BJ (cell line): ENCODE measurements at regions not wholly inside any gene's neighbourhood (a gene's known extent, or its start where the extent isn't known, plus 50 kb on each side); places are given as distances from the start of the nearest gene placed in this dataset.
A peak's percentile ranks its signal among the peaks of the same experiment; 100 is the strongest.

Experiments used
- CTCF ChIA-PET: fragments of 350-600 bp; formaldehyde crosslinking; extraction: SDS; loops from one replicate; lab custom pipeline; 2021; ENCODE audit warnings: antibody characterized with exemption, inconsistent platforms; lab: Yijun Ruan, JAX
- POLR2A ChIA-PET: fragments of 300-600 bp; sonication (Branson Sonifier 250); formaldehyde crosslinking; extraction: SDS; loops from one replicate; lab custom pipeline; 2021; ENCODE audit warnings: antibody characterized with exemption; lab: Charles Lee
- DNase-seq: peaks from one replicate; pipeline ENCODE4 v3.0.0-alpha.2; 2011; ENCODE audit warnings: low read depth
- H3K27me3 ChIP-seq: 2 replicates; pipeline ENCODE4 v1.6.0; 2011; ENCODE audit warnings: low read length; ENCODE audit not compliant: control insufficient read depth, insufficient read depth
- H3K36me3 ChIP-seq: 2 replicates; pipeline ENCODE4 v1.5.1; 2011; ENCODE audit warnings: low read length; ENCODE audit not compliant: control insufficient read depth, insufficient read depth
- H3K4me3 ChIP-seq: 2 replicates; pipeline ENCODE4 v1.5.1; 2011; ENCODE audit warnings: low read depth, mild to moderate bottlenecking, control low read depth, low read length
- TF ChIP-seq, protein P1 (sequence below): IDR thresholded peaks from 2 replicates; pipeline ENCODE4 v1.5.1; 2011; ENCODE audit warnings: low read depth, mild to moderate bottlenecking, control low read depth, inconsistent platforms, low read length, moderate library complexity; ENCODE audit not compliant: insufficient read depth

GRCh38 chr6:139588734-139589593 lies 214.5 kb upstream of the CITED2 start:
- ChIA-PET POLR2A (interaction anchor here (0.6 to 2.3 kb wide), 4 partner anchors 99 to 219 kb away, joined by 4 to 26 read pairs (median 5); partner anchors contain the start of gene CITED2), CTCF (interaction anchor here (0.6 kb wide), 1 partner anchor 502 kb away, joined by 3 read pairs; no protein-coding TSS in a partner anchor)
- TF ChIP-seq, protein P1, sequence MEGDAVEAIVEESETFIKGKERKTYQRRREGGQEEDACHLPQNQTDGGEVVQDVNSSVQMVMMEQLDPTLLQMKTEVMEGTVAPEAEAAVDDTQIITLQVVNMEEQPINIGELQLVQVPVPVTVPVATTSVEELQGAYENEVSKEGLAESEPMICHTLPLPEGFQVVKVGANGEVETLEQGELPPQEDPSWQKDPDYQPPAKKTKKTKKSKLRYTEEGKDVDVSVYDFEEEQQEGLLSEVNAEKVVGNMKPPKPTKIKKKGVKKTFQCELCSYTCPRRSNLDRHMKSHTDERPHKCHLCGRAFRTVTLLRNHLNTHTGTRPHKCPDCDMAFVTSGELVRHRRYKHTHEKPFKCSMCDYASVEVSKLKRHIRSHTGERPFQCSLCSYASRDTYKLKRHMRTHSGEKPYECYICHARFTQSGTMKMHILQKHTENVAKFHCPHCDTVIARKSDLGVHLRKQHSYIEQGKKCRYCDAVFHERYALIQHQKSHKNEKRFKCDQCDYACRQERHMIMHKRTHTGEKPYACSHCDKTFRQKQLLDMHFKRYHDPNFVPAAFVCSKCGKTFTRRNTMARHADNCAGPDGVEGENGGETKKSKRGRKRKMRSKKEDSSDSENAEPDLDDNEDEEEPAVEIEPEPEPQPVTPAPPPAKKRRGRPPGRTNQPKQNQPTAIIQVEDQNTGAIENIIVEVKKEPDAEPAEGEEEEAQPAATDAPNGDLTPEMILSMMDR = no peak

GRCh38 chr6:139588076-139588639 lies 213.7 kb upstream of the CITED2 start:
- no peak overlapping the region for H3K4me3 ChIP-seq
- H3K36me3 ChIP-seq = no peaks in the 10 kb centered on the region
- no peaks in the 10 kb centered on the region for H3K27me3 ChIP-seq
- no peak for DNase-seq
- CTCF ChIA-PET = interaction anchor here (1.1 kb wide), 1 partner anchor 219 kb away, joined by 4 read pairs; no protein-coding TSS in a partner anchor
- TF ChIP-seq, protein P1 = no peak
- POLR2A ChIA-PET = interaction anchor here (0.6 to 2.3 kb wide), 8 partner anchors 10 to 219 kb away, joined by 3 to 26 read pairs (median 5); partner anchors contain the start of gene CITED2

More at GRCh38 chr6:139588734-139589593, 214.5 kb upstream of the CITED2 start:
- DNase-seq = peak; percentile 31
- Histone ChIP-seq H3K36me3 (no peaks in the 10 kb centered on the region), H3K4me3 (no peak overlapping the region), H3K27me3 (no peaks in the 10 kb centered on the region)

- TF ChIP-seq, protein P1 = no peak
- CTCF ChIA-PET = interaction anchor here (0.6 to 1.1 kb wide), 2 partner anchors 62 to 218 kb away, joined by 3 to 4 read pairs; no protein-coding TSS in a partner anchor
- peak; percentile 89 for DNase-seq
These were observed 213.0 kb upstream of the CITED2 start for GRCh38 chr6:139587469-139587868.

GRCh38 chr6:139586273-139586672 lies 211.8 kb upstream of the CITED2 start:
- ChIA-PET POLR2A (no interaction called here), CTCF (no interaction called here)

More at GRCh38 chr6:139587469-139587868, 213.0 kb upstream of the CITED2 start:
- Histone ChIP-seq H3K27me3 (no peaks in the 10 kb centered on the region), H3K4me3 (no peak overlapping the region), H3K36me3 (no peaks in the 10 kb centered on the region)
- POLR2A ChIA-PET = interaction anchor here (0.6 to 2.3 kb wide), 7 partner anchors 9 to 218 kb away, joined by 3 to 26 read pairs (median 4); partner anchors contain the start of gene CITED2

More at GRCh38 chr6:139586273-139586672, 211.8 kb upstream of the CITED2 start:
- Histone ChIP-seq H3K36me3 (no peaks in the 10 kb centered on the region), H3K4me3 (no peak overlapping the region), H3K27me3 (no peaks in the 10 kb centered on the region)
- TF ChIP-seq, protein P1 = no peak
- no peak for DNase-seq
